ENCODE measurements at regions not wholly inside any gene's neighbourhood (a gene's known extent, or its start where the extent isn't known, plus 50 kb on each side); places are given as distances from the start of the nearest gene placed in this dataset.

- peaks cover 5% of the 10 kb centered on the region for H3K4me1 ChIP-seq (ENCODE audit: control insufficient read depth, insufficient read depth, low read length)
- 74% methylated on average over 5 of the region's 5 CpGs for WGBS
- no peak for ATAC-seq
- H3K27me3 ChIP-seq (ENCODE audit: control insufficient read depth, insufficient read depth), result no peaks in the 10 kb centered on the region
- H3K4me3 ChIP-seq (ENCODE audit: low read length), result no peak overlapping the region
- H3K27ac ChIP-seq (ENCODE audit: low read length), result no peak overlapping the region
- intact Hi-C loops (cut with DNase I), result no loop called here
- no peak for DNase-seq
- H3K9me3 ChIP-seq (ENCODE audit: control insufficient read depth, low read length), result no peaks in the 10 kb centered on the region
Measured at GRCh38 chr5:124630767-124631704, 115.4 kb downstream of the ZNF608 start.

- WGBS, result 66% methylated on average over 17 of the region's 17 CpGs
- Histone ChIP-seq H3K27ac (ENCODE audit: low read length) (no peak overlapping the region), H3K9me3 (ENCODE audit: control insufficient read depth, low read length) (no peaks in the 10 kb centered on the region), H3K4me1 (ENCODE audit: control insufficient read depth, insufficient read depth, low read length) (peaks cover 5% of the 10 kb centered on the region), H3K4me3 (ENCODE audit: low read length) (no peak overlapping the region), H3K27me3 (ENCODE audit: control insufficient read depth, insufficient read depth) (no peaks in the 10 kb centered on the region)
- ATAC-seq, result peak; percentile 71 to 94
- intact Hi-C loops (cut with DNase I), result no loop called here
- DNase-seq, result peak in 2 of 3 donors; percentile 59 to 62
Measured at GRCh38 chr5:124628721-124629596, 117.5 kb downstream of the ZNF608 start.

GRCh38 chr5:124627815-124628595 is 118.4 kb downstream of the ZNF608 start:
- intact Hi-C loops (cut with DNase I), result no loop called here
- DNase-seq (no peak), ATAC-seq (no peak)
- Histone ChIP-seq H3K9me3 (ENCODE audit: control insufficient read depth, low read length) (no peaks in the 10 kb centered on the region), H3K27me3 (ENCODE audit: control insufficient read depth, insufficient read depth) (no peaks in the 10 kb centered on the region), H3K27ac (ENCODE audit: low read length) (no peak overlapping the region), H3K4me3 (ENCODE audit: low read length) (no peak overlapping the region), H3K4me1 (ENCODE audit: control insufficient read depth, insufficient read depth, low read length) (peaks cover 5% of the 10 kb centered on the region)
- 85% methylated on average over 17 of the region's 17 CpGs for WGBS

- Histone ChIP-seq H3K4me1 (ENCODE audit: control insufficient read depth, insufficient read depth, low read length) (peaks cover 5% of the 10 kb centered on the region), H3K9me3 (ENCODE audit: control insufficient read depth, low read length) (no peaks in the 10 kb centered on the region), H3K27ac (ENCODE audit: low read length) (no peak overlapping the region), H3K4me3 (ENCODE audit: low read length) (no peak overlapping the region), H3K27me3 (ENCODE audit: control insufficient read depth, insufficient read depth) (no peaks in the 10 kb centered on the region)
- intact Hi-C loops (cut with DNase I), result no loop called here
- 96% methylated on average over 2 of the region's 2 CpGs for WGBS
- ATAC-seq (no peak), DNase-seq (no peak)
Measured at GRCh38 chr5:124626053-124626452, 120.4 kb downstream of the ZNF608 start.

- no peaks in the 10 kb centered on the region for H3K9me3 ChIP-seq (ENCODE audit: control insufficient read depth, low read length)
- WGBS, result 75% methylated on average over 5 of the region's 5 CpGs
- intact Hi-C loops (cut with DNase I), result no loop called here
- ATAC-seq (no peak), DNase-seq (no peak)
- H3K27me3 ChIP-seq (ENCODE audit: control insufficient read depth, insufficient read depth), result no peaks in the 10 kb centered on the region
- H3K4me1 ChIP-seq (ENCODE audit: control insufficient read depth, insufficient read depth, low read length), result no peaks in the 10 kb centered on the region
- no peak overlapping the region for H3K27ac ChIP-seq (ENCODE audit: low read length)
- H3K4me3 ChIP-seq (ENCODE audit: low read length), result no peak overlapping the region
Measured at GRCh38 chr5:124623265-124623664, 123.2 kb downstream of the ZNF608 start.

- no peak overlapping the region for H3K4me3 ChIP-seq (ENCODE audit: low read length)
- no peaks in the 10 kb centered on the region for H3K27me3 ChIP-seq (ENCODE audit: control insufficient read depth, insufficient read depth)
- WGBS, result 67% methylated on average over 3 of the region's 3 CpGs
- H3K27ac ChIP-seq (ENCODE audit: low read length), result no peak overlapping the region
- no peak for ATAC-seq
- DNase-seq, result no peak
- no peaks in the 10 kb centered on the region for H3K4me1 ChIP-seq (ENCODE audit: control insufficient read depth, insufficient read depth, low read length)
- intact Hi-C loops (cut with DNase I), result no loop called here
- H3K9me3 ChIP-seq (ENCODE audit: control insufficient read depth, low read length), result no peaks in the 10 kb centered on the region
Measured at GRCh38 chr5:124622851-124623250, 123.6 kb downstream of the ZNF608 start.

- no peaks in the 10 kb centered on the region for H3K4me1 ChIP-seq (ENCODE audit: control insufficient read depth, insufficient read depth, low read length)
- DNase-seq (no peak), ATAC-seq (no peak)
- intact Hi-C loops (cut with DNase I), result no loop called here
- H3K27me3 ChIP-seq (ENCODE audit: control insufficient read depth, insufficient read depth), result no peaks in the 10 kb centered on the region
- no peaks in the 10 kb centered on the region for H3K9me3 ChIP-seq (ENCODE audit: control insufficient read depth, low read length)
- no peak overlapping the region for H3K27ac ChIP-seq (ENCODE audit: low read length)
- 64% methylated on average over 5 of the region's 5 CpGs for WGBS
- no peak overlapping the region for H3K4me3 ChIP-seq (ENCODE audit: low read length)
Measured at GRCh38 chr5:124621279-124621678, 125.2 kb downstream of the ZNF608 start.

GRCh38 chr5:124620743-124621142 is 125.7 kb downstream of the ZNF608 start:
- DNase-seq, result no peak
- Histone ChIP-seq H3K9me3 (ENCODE audit: control insufficient read depth, low read length) (no peaks in the 10 kb centered on the region), H3K27me3 (ENCODE audit: control insufficient read depth, insufficient read depth) (no peaks in the 10 kb centered on the region), H3K4me3 (ENCODE audit: low read length) (no peak overlapping the region), H3K27ac (ENCODE audit: low read length) (no peak overlapping the region), H3K4me1 (ENCODE audit: control insufficient read depth, insufficient read depth, low read length) (no peaks in the 10 kb centered on the region)
- 78% methylated on average over 2 of the region's 2 CpGs for WGBS
- ATAC-seq, result no peak
- intact Hi-C loops (cut with DNase I), result no loop called here

GRCh38 chr5:124619121-124619520 is 127.3 kb downstream of the ZNF608 start:
- H3K4me3 ChIP-seq (ENCODE audit: low read length), result no peak overlapping the region
- no peaks in the 10 kb centered on the region for H3K27me3 ChIP-seq (ENCODE audit: control insufficient read depth, insufficient read depth)
- ATAC-seq (no peak), DNase-seq (no peak)
- intact Hi-C loops (cut with DNase I), result no loop called here
- no peaks in the 10 kb centered on the region for H3K4me1 ChIP-seq (ENCODE audit: control insufficient read depth, insufficient read depth, low read length)
- H3K9me3 ChIP-seq (ENCODE audit: control insufficient read depth, low read length), result no peaks in the 10 kb centered on the region
- H3K27ac ChIP-seq (ENCODE audit: low read length), result no peak overlapping the region
- WGBS, result 70% methylated on average over 4 of the region's 4 CpGs

GRCh38 chr5:124617787-124618186 is 128.7 kb downstream of the ZNF608 start:
- WGBS, result 98% methylated on average over 1 of the region's 1 CpG
- no peak overlapping the region for H3K4me3 ChIP-seq (ENCODE audit: low read length)
- DNase-seq (no peak), ATAC-seq (no peak)
- H3K27ac ChIP-seq (ENCODE audit: low read length), result no peak overlapping the region
- no peaks in the 10 kb centered on the region for H3K4me1 ChIP-seq (ENCODE audit: control insufficient read depth, insufficient read depth, low read length)
- intact Hi-C loops (cut with DNase I), result no loop called here
- H3K9me3 ChIP-seq (ENCODE audit: control insufficient read depth, low read length), result no peaks in the 10 kb centered on the region
- H3K27me3 ChIP-seq (ENCODE audit: control insufficient read depth, insufficient read depth), result no peaks in the 10 kb centered on the region

All from right cardiac atrium (tissue), 5 donors.